ENCODE measurements at regions not wholly inside any gene's neighbourhood (a gene's known extent, or its start where the extent isn't known, plus 50 kb on each side); places are given as distances from the start of the nearest gene placed in this dataset.
"Not testable (repeated sequence)": the region's sequence is repeated elsewhere in the genome, so short reads cannot be mapped to it uniquely, and the experiment has no call there.

GRCh38 chr5:107011605-107012004 lies 659.1 kb downstream of the EFNA5 start:
- POLR2A ChIA-PET, result no interaction called here

DNA sequence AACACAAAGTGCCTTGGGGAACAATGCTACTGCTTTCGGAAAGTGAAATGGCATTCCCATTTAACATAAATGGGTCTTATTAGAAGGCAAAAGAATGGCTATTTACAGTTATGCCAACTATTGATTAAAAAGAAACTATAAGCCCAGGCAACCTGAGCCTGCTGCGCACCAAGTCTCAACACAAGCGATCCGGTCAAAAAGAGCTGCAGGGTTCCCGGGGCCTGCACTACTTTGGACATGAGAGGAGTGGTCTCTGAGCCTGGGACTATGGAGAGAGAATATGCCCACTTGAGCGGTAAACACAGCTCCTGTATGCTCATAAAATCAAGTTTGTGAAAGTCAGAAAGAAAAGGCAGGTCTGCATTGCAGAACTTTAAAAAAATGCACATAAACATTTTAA lies 660.7 kb downstream of the EFNA5 start:
- no peak for ATAC-seq (ENCODE audit: low read depth)
- no peak for DNase-seq
- Mint-ChIP-seq H3K27ac (no peak overlapping the region), H3K4me3 (no peak overlapping the region), H3K9me3 (peaks cover 7% of the 10 kb centered on the region), H3K4me1 (no peaks in the 10 kb centered on the region), H3K27me3 (no peaks in the 10 kb centered on the region), H3K36me3 (ENCODE audit: low read depth) (no peaks in the 10 kb centered on the region)
- ChIA-PET POLR2A (no interaction called here), CTCF (no interaction called here)
- intact Hi-C loops (cut with micrococcal nuclease), result no loop called here
- TF ChIP-seq, protein P1, sequence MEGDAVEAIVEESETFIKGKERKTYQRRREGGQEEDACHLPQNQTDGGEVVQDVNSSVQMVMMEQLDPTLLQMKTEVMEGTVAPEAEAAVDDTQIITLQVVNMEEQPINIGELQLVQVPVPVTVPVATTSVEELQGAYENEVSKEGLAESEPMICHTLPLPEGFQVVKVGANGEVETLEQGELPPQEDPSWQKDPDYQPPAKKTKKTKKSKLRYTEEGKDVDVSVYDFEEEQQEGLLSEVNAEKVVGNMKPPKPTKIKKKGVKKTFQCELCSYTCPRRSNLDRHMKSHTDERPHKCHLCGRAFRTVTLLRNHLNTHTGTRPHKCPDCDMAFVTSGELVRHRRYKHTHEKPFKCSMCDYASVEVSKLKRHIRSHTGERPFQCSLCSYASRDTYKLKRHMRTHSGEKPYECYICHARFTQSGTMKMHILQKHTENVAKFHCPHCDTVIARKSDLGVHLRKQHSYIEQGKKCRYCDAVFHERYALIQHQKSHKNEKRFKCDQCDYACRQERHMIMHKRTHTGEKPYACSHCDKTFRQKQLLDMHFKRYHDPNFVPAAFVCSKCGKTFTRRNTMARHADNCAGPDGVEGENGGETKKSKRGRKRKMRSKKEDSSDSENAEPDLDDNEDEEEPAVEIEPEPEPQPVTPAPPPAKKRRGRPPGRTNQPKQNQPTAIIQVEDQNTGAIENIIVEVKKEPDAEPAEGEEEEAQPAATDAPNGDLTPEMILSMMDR (IDR thresholded peaks at IDR 0.05), result no peak

More at GRCh38 chr5:107011605-107012004, 659.1 kb downstream of the EFNA5 start:
- Mint-ChIP-seq H3K4me3 (no peak overlapping the region), H3K4me1 (no peaks in the 10 kb centered on the region), H3K9me3 (peaks cover 7% of the 10 kb centered on the region), H3K27ac (no peak overlapping the region), H3K27me3 (no peaks in the 10 kb centered on the region), H3K36me3 (ENCODE audit: low read depth) (no peaks in the 10 kb centered on the region)
- CTCF ChIA-PET, result no interaction called here
- DNase-seq (no peak), ATAC-seq (ENCODE audit: low read depth) (no peak)
- TF ChIP-seq, protein P1 (IDR thresholded peaks at IDR 0.05), result no peak
- intact Hi-C loops (cut with micrococcal nuclease), result no loop called here

DNA sequence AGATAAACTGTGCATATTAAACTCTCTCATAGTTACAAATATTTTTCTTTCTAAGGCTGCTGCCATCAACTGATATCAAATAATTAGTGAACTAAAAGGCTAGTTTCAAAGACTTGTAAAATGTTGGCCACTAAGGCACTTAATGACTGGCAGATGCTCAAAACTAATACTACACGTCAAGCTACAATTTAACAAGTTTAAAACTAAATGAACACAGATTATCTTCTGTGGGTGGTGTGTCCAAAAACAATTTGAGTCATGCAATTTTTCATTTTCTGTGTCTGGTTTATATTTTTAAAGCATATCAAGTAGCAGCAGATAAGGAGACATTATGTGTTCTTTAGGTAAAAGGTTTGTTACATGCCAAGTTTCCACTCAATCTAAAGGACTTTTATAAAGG lies 665.1 kb downstream of the EFNA5 start:
- no peak overlapping the region for H3K27ac Mint-ChIP-seq
- TF ChIP-seq, protein P1 (IDR thresholded peaks at IDR 0.05), result no peak
- ATAC-seq (ENCODE audit: low read depth) (no peak), DNase-seq (no peak)
- CTCF ChIA-PET, result no interaction called here
- intact Hi-C loops (cut with micrococcal nuclease), result no loop called here
- POLR2A ChIA-PET, result no interaction called here
- no peak overlapping the region for H3K4me3 Mint-ChIP-seq
- H3K9me3 Mint-ChIP-seq, result peaks cover 2% of the 10 kb centered on the region
- H3K36me3 Mint-ChIP-seq (ENCODE audit: low read depth), result no peaks in the 10 kb centered on the region
- H3K27me3 Mint-ChIP-seq, result no peaks in the 10 kb centered on the region
- no peaks in the 10 kb centered on the region for H3K4me1 Mint-ChIP-seq

DNA sequence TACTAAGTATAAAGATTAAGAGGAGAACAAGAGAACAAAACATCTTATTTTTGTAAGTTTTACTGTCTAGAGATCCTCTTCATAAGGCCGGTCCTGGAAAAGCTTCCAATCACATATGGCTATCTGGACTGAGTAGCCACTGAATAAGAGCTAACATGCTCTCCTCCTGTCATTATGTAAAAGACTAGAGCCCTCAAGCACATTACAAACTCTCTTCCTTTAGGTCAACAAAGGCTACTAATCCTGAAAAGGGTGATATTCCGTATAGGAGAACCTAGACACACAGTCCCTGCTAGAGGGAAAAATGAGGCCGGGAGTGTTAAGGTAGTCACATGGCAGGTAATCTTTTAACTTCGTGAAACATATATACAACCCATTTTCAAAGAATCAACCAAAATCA lies 665.6 kb downstream of the EFNA5 start:
- Mint-ChIP-seq H3K27ac (no peak overlapping the region), H3K36me3 (ENCODE audit: low read depth) (no peaks in the 10 kb centered on the region), H3K9me3 (no peaks in the 10 kb centered on the region), H3K4me3 (no peak overlapping the region), H3K4me1 (no peaks in the 10 kb centered on the region), H3K27me3 (no peaks in the 10 kb centered on the region)
- TF ChIP-seq, protein P1 (IDR thresholded peaks at IDR 0.05), result no peak
- ATAC-seq (ENCODE audit: low read depth) (no peak), DNase-seq (no peak)
- intact Hi-C loops (cut with micrococcal nuclease), result no loop called here
- ChIA-PET CTCF (no interaction called here), POLR2A (no interaction called here)

- no peaks in the 10 kb centered on the region for H3K36me3 Mint-ChIP-seq (ENCODE audit: low read depth)
- ATAC-seq (ENCODE audit: low read depth) (no peak), DNase-seq (no peak)
- no peaks in the 10 kb centered on the region for H3K27me3 Mint-ChIP-seq
- H3K4me1 Mint-ChIP-seq, result no peaks in the 10 kb centered on the region
- H3K9me3 Mint-ChIP-seq, result no peaks in the 10 kb centered on the region
- TF ChIP-seq, protein P1 (IDR thresholded peaks at IDR 0.05), result no peak
- no peak overlapping the region for H3K4me3 Mint-ChIP-seq
- POLR2A ChIA-PET, result no interaction called here
- intact Hi-C loops (cut with micrococcal nuclease), result no loop called here
- H3K27ac Mint-ChIP-seq, result no peak overlapping the region
- CTCF ChIA-PET, result no interaction called here
Measured at GRCh38 chr5:107002115-107002514, 668.6 kb downstream of the EFNA5 start.

- POLR2A ChIA-PET; CTCF ChIA-PET; DNase-seq; H3K4me1 Mint-ChIP-seq; intact Hi-C loops (cut with micrococcal nuclease); H3K27me3 Mint-ChIP-seq; H3K27ac Mint-ChIP-seq; H3K36me3 Mint-ChIP-seq (ENCODE audit: low read depth); H3K9me3 Mint-ChIP-seq; H3K4me3 Mint-ChIP-seq; ATAC-seq (ENCODE audit: low read depth): not testable (repeated sequence)
Measured at GRCh38 chr5:106999506-106999905, 671.2 kb downstream of the EFNA5 start.

All from activated B cell treated with CpG ODN at 0.5 μM for 24 hours (primary cell).